ENCODE measurements at regions not wholly inside any gene's neighbourhood (a gene's known extent, or its start where the extent isn't known, plus 50 kb on each side); places are given as distances from the start of the nearest gene placed in this dataset.

GRCh38 chr4:159443975-159444374 lies 341.1 kb downstream of the RAPGEF2 start:
- in situ Hi-C loops (cut with HindIII; ENCODE audit: low sequenced_read_pairs): no loop called here

- in situ Hi-C loops (cut with HindIII; ENCODE audit: low sequenced_read_pairs): no loop called here
These were observed 341.8 kb downstream of the RAPGEF2 start for GRCh38 chr4:159444678-159445077.

GRCh38 chr4:159445692-159446091 lies 342.8 kb downstream of the RAPGEF2 start:
- in situ Hi-C loops (cut with HindIII; ENCODE audit: low sequenced_read_pairs): no loop called here

DNA sequence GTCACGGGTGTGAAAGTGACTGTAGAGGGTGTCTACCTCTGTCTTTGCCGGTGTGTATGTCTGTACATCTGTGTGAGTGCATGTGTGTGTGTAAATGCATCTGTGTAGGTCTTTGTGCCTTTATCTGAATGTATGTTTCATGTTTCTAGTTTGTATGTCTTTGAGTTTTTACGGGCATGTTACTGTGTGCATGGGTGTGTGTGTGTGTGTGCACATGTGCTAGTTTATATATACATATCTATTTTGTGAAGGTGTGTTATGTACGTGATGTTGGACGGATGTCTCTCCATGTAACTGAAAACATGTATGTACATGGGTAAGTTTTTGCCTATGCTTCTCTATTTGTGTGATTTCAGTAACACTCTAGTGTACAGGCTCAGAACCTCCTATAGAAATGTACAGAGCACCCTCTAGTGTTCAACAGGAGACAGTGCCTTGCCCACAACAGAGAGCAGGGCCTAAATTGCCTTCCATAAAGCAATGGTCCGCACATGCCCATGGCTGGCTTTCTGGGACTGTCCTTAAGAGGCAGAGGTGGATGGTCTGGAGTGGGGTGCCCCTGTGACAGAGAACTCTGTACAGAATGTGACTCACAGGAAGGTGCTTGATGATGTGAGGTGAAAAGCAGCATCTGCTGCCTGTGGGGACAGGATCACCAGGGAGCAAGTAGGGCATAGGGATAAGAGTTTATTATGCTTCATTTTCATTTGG lies 343.5 kb downstream of the RAPGEF2 start:
- in situ Hi-C loops (cut with HindIII; ENCODE audit: low sequenced_read_pairs): no loop called here

DNA sequence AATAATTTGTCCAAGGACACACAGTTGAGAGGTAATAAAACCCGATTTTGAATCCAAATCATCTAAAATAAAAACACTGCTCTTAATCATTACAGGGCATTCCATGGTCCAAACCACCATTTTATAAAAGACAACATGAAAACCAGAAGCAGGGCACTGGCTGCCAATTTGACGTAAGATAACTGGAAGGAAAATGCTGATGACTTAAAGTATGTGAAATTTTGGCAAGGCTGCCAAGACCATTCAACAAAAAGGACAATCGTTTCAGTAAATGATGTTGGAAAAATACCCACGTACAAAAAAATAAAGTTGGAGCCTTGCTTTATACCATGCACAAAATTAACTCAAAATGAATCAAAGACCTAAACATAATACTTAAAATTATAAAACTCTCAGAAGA lies 344.4 kb downstream of the RAPGEF2 start:
- in situ Hi-C loops (cut with HindIII; ENCODE audit: low sequenced_read_pairs): no loop called here

DNA sequence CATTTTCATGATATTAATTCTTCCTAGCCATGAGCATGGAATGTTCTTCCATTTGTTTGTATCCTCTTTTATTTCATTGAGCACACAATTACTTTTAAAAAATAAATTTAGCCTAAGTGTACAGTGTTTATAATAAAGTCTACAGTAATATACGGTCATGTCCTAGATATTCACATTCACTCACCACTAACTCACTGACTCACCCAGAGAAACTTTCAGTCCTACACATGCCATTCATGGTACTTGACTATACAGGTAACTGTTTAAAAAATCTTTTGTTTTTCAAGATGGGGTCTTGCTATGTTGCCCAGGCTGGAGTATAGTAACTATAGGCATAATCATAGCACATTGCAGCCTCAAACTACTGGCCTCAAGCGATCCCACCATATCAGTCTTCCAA lies 348.1 kb downstream of the RAPGEF2 start:
- in situ Hi-C loops (cut with HindIII; ENCODE audit: low sequenced_read_pairs): no loop called here

- in situ Hi-C loops (cut with HindIII; ENCODE audit: low sequenced_read_pairs): no loop called here
These were observed 352.9 kb downstream of the RAPGEF2 start for GRCh38 chr4:159455675-159456237.

- in situ Hi-C loops (cut with HindIII; ENCODE audit: low sequenced_read_pairs): no loop called here
These were observed 357.5 kb downstream of the RAPGEF2 start for GRCh38 chr4:159460371-159460770.

DNA sequence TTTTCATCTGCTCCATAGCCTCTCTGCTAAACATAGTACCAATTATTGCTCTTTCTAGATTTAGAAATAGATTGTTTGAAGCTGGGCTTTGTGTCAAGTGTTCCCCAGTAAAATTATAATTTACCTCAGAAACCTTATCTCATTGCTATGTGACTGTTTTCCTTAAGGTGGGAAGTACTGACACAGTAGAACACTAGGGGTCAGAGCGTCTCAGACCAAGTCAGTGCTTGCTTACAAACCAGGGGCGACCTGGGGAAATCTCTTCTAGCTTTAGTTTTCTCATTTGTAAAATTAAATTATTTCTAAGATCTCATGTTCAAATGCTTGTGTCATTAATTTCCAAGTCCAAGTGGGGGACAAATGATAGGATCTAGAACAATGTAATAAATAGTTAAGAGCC lies 360.4 kb downstream of the RAPGEF2 start:
- in situ Hi-C loops (cut with HindIII; ENCODE audit: low sequenced_read_pairs): no loop called here

GRCh38 chr4:159464302-159464701 lies 361.4 kb downstream of the RAPGEF2 start:
- in situ Hi-C loops (cut with HindIII; ENCODE audit: low sequenced_read_pairs): no loop called here

GRCh38 chr4:159476886-159477285 lies 374.0 kb downstream of the RAPGEF2 start:
- in situ Hi-C loops (cut with HindIII; ENCODE audit: low sequenced_read_pairs): no loop called here

- in situ Hi-C loops (cut with HindIII; ENCODE audit: low sequenced_read_pairs): no loop called here
These were observed 377.9 kb downstream of the RAPGEF2 start for GRCh38 chr4:159480826-159481225.

DNA sequence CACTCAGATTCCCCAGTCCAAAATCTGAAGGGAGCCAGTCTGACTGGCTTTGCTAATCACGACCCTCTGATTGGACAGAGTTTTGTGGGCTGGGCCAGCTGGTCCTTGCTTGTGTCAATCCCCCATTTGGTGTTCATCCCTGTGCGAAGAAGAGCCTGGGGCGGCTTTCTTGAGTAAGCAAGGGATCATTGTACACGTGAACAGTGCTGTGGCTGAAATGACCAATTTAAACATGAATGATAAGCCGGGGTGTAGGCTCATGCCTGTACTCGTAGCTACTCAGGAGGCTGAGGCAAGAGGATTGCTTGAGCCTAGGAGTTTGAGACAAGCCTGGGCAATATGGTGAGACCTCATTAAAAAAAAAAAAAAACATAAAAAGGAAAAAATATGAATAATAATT lies 379.1 kb downstream of the RAPGEF2 start:
- in situ Hi-C loops (cut with HindIII; ENCODE audit: low sequenced_read_pairs): no loop called here

GRCh38 chr4:159483110-159483781 lies 380.4 kb downstream of the RAPGEF2 start:
- in situ Hi-C loops (cut with HindIII; ENCODE audit: low sequenced_read_pairs): no loop called here

GRCh38 chr4:159483782-159484741 lies 381.2 kb downstream of the RAPGEF2 start:
- in situ Hi-C loops (cut with HindIII; ENCODE audit: low sequenced_read_pairs): no loop called here

DNA sequence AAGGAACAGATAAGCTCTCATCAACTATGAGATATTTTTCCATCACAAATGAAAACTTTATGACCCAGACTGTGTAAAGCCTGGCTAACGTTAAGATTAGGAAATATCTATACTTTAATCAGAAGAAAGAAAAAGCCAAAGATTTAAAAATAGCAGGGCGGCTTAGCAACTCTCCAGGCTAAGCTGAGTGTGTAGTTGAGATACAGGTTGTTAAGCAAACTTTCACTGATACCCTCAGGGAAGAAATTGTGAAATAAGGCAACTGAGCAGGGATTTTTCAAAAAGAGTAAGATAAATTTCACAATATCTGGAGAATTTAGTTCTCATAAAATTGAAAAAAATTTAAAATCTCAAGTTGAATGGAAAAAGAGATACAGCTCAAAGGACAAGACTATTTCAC lies 382.0 kb downstream of the RAPGEF2 start:
- in situ Hi-C loops (cut with HindIII; ENCODE audit: low sequenced_read_pairs): no loop called here

GRCh38 chr4:159487284-159487747 lies 384.4 kb downstream of the RAPGEF2 start:
- in situ Hi-C loops (cut with HindIII; ENCODE audit: low sequenced_read_pairs): no loop called here

- in situ Hi-C loops (cut with HindIII; ENCODE audit: low sequenced_read_pairs): no loop called here
These were observed 386.8 kb downstream of the RAPGEF2 start for GRCh38 chr4:159489646-159490045.

- in situ Hi-C loops (cut with HindIII; ENCODE audit: low sequenced_read_pairs): no loop called here
These were observed 392.8 kb downstream of the RAPGEF2 start for GRCh38 chr4:159495515-159496236.

DNA sequence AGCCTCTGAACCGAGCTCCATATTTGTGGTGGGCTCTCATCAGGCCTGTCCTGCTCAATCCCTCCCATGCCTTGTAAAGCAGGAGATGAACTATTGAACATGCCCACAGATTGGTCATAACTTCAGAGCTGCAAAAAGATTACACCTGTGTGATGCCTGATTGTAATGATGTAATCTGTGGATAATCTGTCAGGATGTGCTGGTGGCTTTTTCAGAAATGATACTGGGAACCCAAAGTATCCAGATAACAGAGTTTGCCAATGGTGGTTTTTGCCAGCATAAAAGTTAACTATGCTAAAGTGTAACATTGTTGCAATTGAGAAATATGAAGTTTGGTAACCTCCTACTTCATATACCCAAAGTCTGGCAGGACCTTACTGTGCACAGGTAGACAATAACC lies 393.4 kb downstream of the RAPGEF2 start:
- in situ Hi-C loops (cut with HindIII; ENCODE audit: low sequenced_read_pairs): no loop called here

All from DLD1 (cell line).